ENCODE measurements at regions not wholly inside any gene's neighbourhood (a gene's known extent, or its start where the extent isn't known, plus 50 kb on each side); places are given as distances from the start of the nearest gene placed in this dataset.

DNA sequence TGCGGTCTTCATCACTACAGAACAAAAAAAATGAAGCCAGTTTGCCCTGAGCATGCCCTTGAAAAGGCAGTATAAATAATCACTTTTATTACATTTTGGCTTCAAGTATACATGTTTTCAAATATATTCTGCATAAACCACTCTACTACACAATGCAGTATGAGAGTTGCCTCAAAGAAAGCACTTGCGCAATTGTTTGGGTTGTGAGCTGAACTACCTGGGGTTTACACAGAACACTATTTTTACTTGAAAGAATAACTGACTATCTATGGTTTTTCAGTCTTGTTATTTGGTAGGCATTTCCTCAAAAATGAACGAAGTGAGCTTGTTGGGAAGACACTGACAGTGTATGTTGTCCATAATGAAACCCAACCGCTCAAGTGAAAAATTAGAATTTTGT is 264.4 kb upstream of the KLF12 start:
- POLR2A ChIA-PET: no interaction called here
- TF ChIP-seq, protein P1, sequence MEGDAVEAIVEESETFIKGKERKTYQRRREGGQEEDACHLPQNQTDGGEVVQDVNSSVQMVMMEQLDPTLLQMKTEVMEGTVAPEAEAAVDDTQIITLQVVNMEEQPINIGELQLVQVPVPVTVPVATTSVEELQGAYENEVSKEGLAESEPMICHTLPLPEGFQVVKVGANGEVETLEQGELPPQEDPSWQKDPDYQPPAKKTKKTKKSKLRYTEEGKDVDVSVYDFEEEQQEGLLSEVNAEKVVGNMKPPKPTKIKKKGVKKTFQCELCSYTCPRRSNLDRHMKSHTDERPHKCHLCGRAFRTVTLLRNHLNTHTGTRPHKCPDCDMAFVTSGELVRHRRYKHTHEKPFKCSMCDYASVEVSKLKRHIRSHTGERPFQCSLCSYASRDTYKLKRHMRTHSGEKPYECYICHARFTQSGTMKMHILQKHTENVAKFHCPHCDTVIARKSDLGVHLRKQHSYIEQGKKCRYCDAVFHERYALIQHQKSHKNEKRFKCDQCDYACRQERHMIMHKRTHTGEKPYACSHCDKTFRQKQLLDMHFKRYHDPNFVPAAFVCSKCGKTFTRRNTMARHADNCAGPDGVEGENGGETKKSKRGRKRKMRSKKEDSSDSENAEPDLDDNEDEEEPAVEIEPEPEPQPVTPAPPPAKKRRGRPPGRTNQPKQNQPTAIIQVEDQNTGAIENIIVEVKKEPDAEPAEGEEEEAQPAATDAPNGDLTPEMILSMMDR (IDR thresholded peaks at IDR 0.05; ENCODE audit: control extremely low read depth, extremely low read depth, low read depth, missing control alignments): no peak
- CTCF ChIA-PET: no interaction called here
- DNase-seq (ENCODE audit: extremely low spot score): no peak

DNA sequence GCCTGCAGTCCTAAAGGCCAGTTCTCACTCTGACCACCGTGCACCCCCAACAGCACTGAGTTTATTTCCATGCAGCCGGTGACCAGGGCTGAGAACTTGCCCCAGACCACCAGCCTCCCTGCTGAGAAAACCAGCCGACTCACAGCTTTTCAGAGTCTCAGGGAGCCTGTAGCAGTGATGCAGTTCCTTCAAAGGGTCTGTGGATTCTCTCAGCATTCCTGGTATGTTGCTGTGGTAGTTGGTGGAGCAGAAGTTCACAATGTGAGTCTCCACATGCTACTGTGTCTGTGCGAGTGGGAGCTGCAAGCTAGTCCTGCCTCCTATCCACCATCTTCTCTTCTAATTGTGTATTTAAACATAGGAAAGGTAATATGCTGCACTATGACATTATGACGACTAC is 254.9 kb upstream of the KLF12 start:
- POLR2A ChIA-PET: no interaction called here
- no peak for DNase-seq (ENCODE audit: extremely low spot score)
- CTCF ChIA-PET: no interaction called here
- TF ChIP-seq, protein P1 (IDR thresholded peaks at IDR 0.05; ENCODE audit: control extremely low read depth, extremely low read depth, low read depth, missing control alignments): no peak

DNA sequence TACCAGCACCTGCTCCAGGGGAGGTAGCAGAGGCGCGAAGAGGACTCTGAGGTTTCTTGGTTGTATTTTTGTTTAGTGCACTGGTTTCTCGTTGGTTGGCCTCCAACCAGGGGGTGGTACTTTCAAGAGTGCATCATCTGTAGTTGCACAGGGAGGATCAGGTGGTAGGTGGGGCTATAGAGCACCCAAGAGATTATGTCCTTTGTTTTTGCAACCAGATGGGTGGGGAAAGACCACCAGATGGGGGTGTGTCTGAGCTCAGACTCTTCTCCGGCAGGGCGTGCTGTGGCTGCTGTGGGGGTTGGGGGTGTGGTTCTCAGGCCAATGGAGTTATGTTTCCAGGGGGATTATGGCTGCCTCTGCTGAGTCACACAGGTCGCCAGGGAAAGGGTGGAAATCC is 254.4 kb upstream of the KLF12 start:
- ChIA-PET POLR2A (no interaction called here), CTCF (interaction anchor here (1.8 kb wide), 1 partner anchor 27 kb away, joined by 3 read pairs; no protein-coding TSS in a partner anchor)
- TF ChIP-seq, protein P1 (IDR thresholded peaks at IDR 0.05; ENCODE audit: control extremely low read depth, extremely low read depth, low read depth, missing control alignments): no peak
- no peak for DNase-seq (ENCODE audit: extremely low spot score)

DNA sequence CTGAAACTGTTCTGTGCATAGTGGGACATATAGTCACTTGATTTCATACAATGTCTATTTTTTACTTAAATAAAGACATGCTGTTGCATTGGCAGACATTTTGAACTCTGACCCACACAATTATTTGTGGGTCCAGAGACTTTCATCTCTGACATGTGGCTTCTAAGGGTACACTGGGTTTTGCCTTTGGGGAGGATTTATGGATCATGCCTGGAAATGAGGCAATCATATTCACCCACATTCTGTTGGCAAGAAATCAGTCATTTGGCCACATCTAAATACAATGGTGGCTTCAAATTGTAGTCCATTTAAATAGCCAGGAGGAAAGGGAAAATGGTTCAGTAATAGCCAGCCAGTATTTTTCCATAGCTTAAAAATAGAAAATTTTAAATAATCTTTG is 238.3 kb upstream of the KLF12 start:
- TF ChIP-seq, protein P1 (IDR thresholded peaks at IDR 0.05; ENCODE audit: control extremely low read depth, extremely low read depth, low read depth, missing control alignments): no peak
- CTCF ChIA-PET: no interaction called here
- POLR2A ChIA-PET: no interaction called here
- DNase-seq (ENCODE audit: extremely low spot score): no peak

DNA sequence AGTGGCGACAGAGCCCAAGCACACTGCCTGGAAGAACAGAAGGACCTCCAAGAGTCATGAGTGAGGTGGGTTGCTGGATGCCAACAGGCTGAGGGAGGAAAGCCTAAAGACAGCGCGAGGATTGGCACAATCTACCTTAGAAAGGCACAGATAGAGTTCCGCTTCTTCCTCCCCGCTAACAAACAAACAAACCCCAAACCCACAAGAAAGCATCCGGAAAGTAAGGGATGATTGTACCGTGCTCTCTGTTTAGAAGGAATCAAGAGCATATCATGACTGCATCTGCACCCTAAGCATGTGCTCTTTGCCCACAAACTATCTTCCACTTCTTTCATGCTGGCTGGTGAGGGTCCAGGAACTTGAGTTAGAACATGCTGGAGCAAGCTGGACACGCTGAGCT is 233.0 kb upstream of the KLF12 start:
- TF ChIP-seq, protein P1 (IDR thresholded peaks at IDR 0.05; ENCODE audit: control extremely low read depth, extremely low read depth, low read depth, missing control alignments): no peak
- CTCF ChIA-PET: no interaction called here

DNA sequence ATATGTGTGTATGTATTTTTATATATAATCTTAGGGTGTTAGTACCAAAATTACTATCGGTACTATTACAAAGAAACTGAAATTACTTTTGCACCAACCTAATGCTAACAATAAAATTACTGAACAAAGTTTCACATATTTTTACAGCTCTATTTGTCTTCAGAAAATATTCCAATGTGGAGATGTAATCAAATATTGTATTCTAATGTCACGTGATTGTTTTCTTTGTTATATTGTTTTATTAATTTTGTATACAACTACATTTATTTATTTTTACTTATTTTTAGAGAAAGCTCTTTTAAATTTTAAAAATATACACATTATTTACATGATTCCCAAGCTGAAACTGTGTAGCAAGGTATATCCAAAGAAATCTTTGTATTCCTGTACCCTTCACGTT is 227.1 kb upstream of the KLF12 start:
- TF ChIP-seq, protein P1 (IDR thresholded peaks at IDR 0.05; ENCODE audit: control extremely low read depth, extremely low read depth, low read depth, missing control alignments): no peak
- CTCF ChIA-PET: interaction anchor here (1.5 kb wide), 1 partner anchor 13 kb away, joined by 5 read pairs; no protein-coding TSS in a partner anchor
- POLR2A ChIA-PET: no interaction called here
- DNase-seq (ENCODE audit: extremely low spot score): no peak

More for the DNA sequence above, 233.0 kb upstream of the KLF12 start:
- DNase-seq (ENCODE audit: extremely low spot score): no peak
- POLR2A ChIA-PET: no interaction called here

DNA sequence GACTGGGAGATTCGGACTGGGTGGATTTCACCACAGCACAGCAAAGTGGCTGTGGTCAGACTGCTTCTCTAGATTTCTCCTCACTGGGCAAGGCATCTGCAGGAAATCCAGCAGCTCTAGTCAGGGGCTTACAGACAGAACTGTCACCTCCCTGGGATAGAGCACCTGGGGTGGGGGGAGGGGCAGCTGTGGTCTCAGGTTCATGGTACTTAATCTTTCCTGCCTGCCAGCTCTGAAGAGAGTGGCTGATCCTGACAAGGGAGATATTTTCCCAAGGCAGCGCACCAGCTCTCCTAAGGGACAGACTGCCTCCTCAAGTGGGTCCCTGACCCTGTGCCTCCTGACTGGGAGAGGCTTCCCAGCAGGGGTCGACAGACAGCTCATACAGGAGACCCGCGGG is 212.8 kb upstream of the KLF12 start:
- no peak for DNase-seq (ENCODE audit: extremely low spot score)
- TF ChIP-seq, protein P1 (IDR thresholded peaks at IDR 0.05; ENCODE audit: control extremely low read depth, extremely low read depth, low read depth, missing control alignments): no peak
- ChIA-PET CTCF (interaction anchor here (1.4 to 1.6 kb wide), 2 partner anchors 13 to 20 kb away, joined by 3 read pairs; no protein-coding TSS in a partner anchor), POLR2A (no interaction called here)

Measured in GM10248 (cell line).